HPDE6-E6E7 (cell line): ENCODE measurements at regions not wholly inside any gene's neighbourhood (a gene's known extent, or its start where the extent isn't known, plus 50 kb on each side); places are given as distances from the start of the nearest gene placed in this dataset.

ENCODE experiments used
- DNase-seq: peaks from one replicate; pipeline ENCODE4 v3.0.0; 2011; ENCODE audit warnings: missing footprints; ENCODE audit errors: extremely low spot score

- DNase-seq, result no peak
These were observed 160.2 kb downstream of the MAGEB5 start for GRCh38 chrX:26376037-26376708.

- no peak for DNase-seq
These were observed 159.4 kb downstream of the MAGEB5 start for GRCh38 chrX:26375346-26375745.

GRCh38 chrX:26373829-26374228 lies 157.9 kb downstream of the MAGEB5 start:
- no peak for DNase-seq

- DNase-seq, result no peak
These were observed 137.0 kb downstream of the MAGEB5 start for GRCh38 chrX:26352891-26353430.

- no peak for DNase-seq
These were observed 131.2 kb downstream of the MAGEB5 start for GRCh38 chrX:26347171-26347570.

- DNase-seq, result no peak
These were observed 118.3 kb downstream of the MAGEB5 start for GRCh38 chrX:26334232-26334631.

- DNase-seq, result no peak
These were observed 112.8 kb downstream of the MAGEB5 start for GRCh38 chrX:26328608-26329319.

- DNase-seq, result no peak
These were observed 93.3 kb downstream of the MAGEB5 start for GRCh38 chrX:26309262-26309661.

- DNase-seq, result no peak
These were observed 79.5 kb downstream of the MAGEB5 start for GRCh38 chrX:26295425-26295824.

- DNase-seq, result no peak
These were observed 70.9 kb downstream of the MAGEB5 start for GRCh38 chrX:26286836-26287235.
